ENCODE measurements at regions not wholly inside any gene's neighbourhood (a gene's known extent, or its start where the extent isn't known, plus 50 kb on each side); places are given as distances from the start of the nearest gene placed in this dataset.

DNA sequence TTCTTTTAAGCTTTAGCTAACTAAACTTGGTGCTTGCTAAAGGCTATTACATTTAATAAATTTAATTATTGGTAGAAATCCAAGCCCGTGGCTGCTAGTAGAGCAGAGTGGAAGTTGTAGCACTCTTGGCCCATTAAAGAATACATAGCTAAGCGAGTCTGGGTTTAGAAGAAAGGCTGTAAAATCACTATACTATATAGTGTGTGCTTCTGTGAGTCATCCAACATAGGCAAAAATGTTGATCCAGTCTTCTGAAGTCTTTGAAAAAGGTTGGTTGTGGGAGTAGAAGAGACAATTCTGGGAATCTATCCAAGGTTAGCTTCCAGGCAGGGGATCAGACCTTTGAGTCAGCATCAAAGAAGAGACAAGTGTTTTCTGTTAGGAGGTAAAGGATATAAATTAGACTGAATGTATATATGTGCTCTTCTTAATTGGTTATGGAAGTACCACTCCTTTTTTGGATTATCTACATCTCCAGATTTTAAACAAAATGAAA, 664.2 kb downstream of the NXPH1 start:
- TF ChIP-seq, protein P1, sequence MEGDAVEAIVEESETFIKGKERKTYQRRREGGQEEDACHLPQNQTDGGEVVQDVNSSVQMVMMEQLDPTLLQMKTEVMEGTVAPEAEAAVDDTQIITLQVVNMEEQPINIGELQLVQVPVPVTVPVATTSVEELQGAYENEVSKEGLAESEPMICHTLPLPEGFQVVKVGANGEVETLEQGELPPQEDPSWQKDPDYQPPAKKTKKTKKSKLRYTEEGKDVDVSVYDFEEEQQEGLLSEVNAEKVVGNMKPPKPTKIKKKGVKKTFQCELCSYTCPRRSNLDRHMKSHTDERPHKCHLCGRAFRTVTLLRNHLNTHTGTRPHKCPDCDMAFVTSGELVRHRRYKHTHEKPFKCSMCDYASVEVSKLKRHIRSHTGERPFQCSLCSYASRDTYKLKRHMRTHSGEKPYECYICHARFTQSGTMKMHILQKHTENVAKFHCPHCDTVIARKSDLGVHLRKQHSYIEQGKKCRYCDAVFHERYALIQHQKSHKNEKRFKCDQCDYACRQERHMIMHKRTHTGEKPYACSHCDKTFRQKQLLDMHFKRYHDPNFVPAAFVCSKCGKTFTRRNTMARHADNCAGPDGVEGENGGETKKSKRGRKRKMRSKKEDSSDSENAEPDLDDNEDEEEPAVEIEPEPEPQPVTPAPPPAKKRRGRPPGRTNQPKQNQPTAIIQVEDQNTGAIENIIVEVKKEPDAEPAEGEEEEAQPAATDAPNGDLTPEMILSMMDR (IDR thresholded peaks at IDR 0.05; ENCODE audit: poor library complexity, severe bottlenecking): no peak
- TF ChIP-seq, protein P2, sequence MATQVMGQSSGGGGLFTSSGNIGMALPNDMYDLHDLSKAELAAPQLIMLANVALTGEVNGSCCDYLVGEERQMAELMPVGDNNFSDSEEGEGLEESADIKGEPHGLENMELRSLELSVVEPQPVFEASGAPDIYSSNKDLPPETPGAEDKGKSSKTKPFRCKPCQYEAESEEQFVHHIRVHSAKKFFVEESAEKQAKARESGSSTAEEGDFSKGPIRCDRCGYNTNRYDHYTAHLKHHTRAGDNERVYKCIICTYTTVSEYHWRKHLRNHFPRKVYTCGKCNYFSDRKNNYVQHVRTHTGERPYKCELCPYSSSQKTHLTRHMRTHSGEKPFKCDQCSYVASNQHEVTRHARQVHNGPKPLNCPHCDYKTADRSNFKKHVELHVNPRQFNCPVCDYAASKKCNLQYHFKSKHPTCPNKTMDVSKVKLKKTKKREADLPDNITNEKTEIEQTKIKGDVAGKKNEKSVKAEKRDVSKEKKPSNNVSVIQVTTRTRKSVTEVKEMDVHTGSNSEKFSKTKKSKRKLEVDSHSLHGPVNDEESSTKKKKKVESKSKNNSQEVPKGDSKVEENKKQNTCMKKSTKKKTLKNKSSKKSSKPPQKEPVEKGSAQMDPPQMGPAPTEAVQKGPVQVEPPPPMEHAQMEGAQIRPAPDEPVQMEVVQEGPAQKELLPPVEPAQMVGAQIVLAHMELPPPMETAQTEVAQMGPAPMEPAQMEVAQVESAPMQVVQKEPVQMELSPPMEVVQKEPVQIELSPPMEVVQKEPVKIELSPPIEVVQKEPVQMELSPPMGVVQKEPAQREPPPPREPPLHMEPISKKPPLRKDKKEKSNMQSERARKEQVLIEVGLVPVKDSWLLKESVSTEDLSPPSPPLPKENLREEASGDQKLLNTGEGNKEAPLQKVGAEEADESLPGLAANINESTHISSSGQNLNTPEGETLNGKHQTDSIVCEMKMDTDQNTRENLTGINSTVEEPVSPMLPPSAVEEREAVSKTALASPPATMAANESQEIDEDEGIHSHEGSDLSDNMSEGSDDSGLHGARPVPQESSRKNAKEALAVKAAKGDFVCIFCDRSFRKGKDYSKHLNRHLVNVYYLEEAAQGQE (IDR thresholded peaks at IDR 0.05; ENCODE audit: borderline replicate concordance): no peak
- TF ChIP-seq EZH2 (IDR thresholded peaks at IDR 0.05; ENCODE audit: borderline replicate concordance, insufficient read depth, low read length, poor library complexity, severe bottlenecking) (no peak), RAD21 (conservative IDR thresholded peaks at IDR 0.05) (no peak), POLR2AphosphoS5 (IDR thresholded peaks at IDR 0.05) (no peak), TAF1 (IDR thresholded peaks at IDR 0.05; ENCODE audit: low read depth) (no peak), EP300 (conservative IDR thresholded peaks at IDR 0.05; ENCODE audit: poor library complexity, severe bottlenecking) (no peak), MXI1 (conservative IDR thresholded peaks at IDR 0.05; ENCODE audit: poor library complexity, severe bottlenecking) (no peak)

Measured in neural cell (in vitro differentiated cells).